Germinal center (tissue), 1 donor: ENCODE measurements at regions not wholly inside any gene's neighbourhood (a gene's known extent, or its start where the extent isn't known, plus 50 kb on each side); places are given as distances from the start of the nearest gene placed in this dataset.
A peak's percentile ranks its signal among the peaks of the same experiment; 100 is the strongest.

Experiments used
- DNase-seq: peaks from one replicate; pipeline ENCODE4 v3.0.0; 2012; ENCODE audit warnings: mixed read lengths, low spot score

DNA sequence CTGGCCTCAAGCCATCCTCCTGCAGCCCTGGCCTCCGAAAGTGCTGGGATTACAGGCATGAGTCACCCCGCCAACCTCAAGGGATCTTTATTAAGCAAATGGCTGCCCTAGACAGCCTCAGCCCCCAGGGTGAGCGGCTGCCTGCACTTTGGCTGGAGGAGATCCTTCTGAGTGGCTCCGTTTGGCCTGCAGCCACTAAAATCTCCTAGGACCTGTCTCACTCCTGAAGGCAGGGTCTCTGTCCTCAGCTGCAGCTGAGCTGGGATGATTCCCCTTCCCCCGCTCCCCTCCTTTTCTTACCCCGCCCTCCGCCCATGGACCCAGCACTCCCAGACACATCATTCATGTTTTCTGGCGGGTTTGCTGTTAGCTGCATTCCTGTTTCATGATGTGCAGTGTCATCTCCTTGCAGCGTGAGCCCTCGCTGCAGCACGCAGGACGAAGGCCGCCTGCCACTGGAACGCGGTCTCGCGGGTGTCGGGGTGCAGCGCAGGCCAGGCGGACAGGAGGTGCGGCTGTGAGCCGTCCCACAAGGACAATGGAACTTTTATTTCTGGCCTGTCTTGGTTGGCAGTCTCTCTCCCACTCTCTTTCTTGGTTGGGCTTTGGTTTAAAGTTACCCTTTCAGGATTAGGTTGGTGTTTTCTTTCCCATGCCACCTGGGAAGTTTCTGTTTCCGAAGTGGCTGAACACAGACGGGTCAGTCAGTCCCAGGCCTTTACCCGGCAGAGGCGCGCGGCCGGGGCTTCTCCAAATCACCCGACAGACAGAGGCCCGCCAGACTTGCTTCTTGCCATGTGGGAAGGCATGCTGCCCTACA lies 137.1 kb downstream of the FOXD1 start:
- DNase-seq: no peak

DNA sequence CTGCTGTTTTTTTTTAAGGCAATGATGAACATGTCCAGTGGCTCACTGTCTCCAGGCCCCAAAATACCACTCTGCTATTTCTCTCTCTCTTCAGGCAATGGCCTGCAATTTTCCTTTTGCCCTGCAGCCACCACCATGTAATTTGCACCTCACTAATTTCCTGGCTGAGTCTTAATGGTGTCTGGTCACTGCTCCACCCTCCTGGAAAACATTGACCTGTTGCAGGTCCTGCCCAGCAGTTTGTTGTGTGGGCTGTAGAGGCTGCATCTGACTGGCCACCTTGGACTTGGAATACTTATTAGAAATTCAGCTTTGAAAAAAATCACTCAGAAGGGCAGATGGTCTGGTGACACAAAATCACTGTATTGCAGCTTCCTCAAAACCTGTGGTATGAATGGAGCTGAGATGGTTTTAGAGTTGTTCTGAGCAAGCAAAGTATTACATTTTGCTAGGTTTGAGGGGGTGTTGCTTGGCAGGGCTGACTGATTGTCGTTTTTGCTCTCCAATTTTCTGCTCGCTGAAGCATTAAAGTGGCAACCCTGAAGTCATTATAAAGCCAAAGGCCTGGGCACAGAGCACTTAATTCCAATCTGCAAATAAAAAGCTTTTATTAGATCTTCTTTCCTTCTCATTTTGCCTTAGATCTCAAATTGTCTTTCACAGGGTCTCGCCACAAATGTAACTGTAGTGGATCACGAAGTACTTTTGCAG lies 134.8 kb downstream of the TMEM174 start:
- no peak for DNase-seq

- no peak for DNase-seq
Measured at GRCh38 chr5:73306741-73307275, 133.8 kb downstream of the TMEM174 start.

DNA sequence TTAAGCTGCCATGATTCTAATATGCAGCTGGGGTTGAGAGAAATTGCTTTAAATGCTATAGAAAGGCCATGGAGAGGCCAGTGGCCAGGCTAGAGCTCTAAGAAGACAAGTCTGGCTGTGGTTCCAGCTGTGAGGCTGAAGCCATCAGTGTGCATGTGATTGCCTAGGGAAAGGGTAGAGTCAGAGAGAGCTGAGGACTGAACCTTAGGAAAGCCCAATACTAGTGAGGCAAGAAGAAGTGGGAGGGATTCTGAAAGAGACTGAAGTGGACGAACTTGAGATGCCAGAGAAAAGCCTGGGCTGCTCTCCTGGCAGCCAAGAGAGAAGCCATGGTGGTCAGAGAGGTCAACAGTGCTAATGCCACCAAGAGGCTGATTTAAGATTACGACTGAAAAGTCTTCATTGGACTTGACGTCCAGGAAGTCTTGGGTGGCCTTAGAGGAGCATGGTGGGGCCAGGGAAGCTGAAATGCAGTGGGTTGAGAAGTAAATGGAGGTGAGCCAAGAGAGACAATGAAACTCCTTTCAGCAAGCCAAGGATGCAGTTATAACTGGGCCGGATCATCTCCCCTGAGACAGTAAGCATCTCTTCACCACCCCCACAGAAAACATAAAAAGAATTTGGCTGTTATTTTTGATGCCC lies 133.2 kb downstream of the TMEM174 start:
- DNase-seq: no peak

DNA sequence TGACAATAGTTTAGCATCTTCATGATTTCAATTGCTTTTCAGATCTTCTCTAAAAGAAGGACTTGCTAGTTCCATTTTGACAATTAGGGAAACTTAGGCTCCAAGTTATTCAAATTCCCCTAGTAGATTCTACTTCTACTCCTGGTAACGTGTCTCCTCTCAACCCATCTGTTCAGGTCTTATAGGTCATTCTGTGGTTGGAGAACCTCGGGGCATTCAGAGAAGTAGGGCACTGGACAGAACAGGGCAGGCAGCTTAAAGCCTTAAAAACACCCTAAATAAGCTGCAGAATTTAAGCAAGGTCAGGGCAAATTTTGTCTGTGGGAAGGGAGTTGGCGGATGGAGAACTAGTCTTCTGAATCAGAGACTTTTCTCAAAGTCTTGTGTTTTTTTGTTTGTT lies 132.4 kb downstream of the TMEM174 start:
- DNase-seq: no peak

DNA sequence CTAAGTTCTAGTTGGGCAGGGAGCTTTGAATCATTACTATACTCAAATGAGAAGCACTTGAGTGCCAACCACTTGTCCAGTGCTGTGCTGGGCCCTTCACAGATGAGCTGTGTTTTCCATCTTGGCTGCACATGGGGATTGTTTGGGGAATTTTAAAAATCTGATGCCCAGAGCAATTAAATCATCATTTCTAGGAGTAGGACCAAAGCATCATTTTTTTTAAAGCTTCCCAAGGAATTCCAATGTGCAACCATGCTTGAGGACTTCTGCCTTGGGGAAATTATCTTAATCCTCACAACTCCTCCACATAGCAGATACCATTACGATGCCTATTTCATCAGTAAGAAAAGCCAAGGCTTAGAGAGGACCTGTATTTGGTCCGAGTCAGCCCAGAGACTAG lies 131.4 kb downstream of the TMEM174 start:
- no peak for DNase-seq

GRCh38 chr5:73303148-73304079 lies 130.4 kb downstream of the TMEM174 start:
- DNase-seq: no peak

- no peak for DNase-seq
Measured at GRCh38 chr5:73302797-73303147, 129.8 kb downstream of the TMEM174 start.

- DNase-seq: no peak
Measured at GRCh38 chr5:73301208-73301901, 128.4 kb downstream of the TMEM174 start.

- DNase-seq: no peak
Measured at GRCh38 chr5:73300337-73301207, 127.6 kb downstream of the TMEM174 start.

GRCh38 chr5:73299665-73300336 lies 126.8 kb downstream of the TMEM174 start:
- DNase-seq: no peak

DNA sequence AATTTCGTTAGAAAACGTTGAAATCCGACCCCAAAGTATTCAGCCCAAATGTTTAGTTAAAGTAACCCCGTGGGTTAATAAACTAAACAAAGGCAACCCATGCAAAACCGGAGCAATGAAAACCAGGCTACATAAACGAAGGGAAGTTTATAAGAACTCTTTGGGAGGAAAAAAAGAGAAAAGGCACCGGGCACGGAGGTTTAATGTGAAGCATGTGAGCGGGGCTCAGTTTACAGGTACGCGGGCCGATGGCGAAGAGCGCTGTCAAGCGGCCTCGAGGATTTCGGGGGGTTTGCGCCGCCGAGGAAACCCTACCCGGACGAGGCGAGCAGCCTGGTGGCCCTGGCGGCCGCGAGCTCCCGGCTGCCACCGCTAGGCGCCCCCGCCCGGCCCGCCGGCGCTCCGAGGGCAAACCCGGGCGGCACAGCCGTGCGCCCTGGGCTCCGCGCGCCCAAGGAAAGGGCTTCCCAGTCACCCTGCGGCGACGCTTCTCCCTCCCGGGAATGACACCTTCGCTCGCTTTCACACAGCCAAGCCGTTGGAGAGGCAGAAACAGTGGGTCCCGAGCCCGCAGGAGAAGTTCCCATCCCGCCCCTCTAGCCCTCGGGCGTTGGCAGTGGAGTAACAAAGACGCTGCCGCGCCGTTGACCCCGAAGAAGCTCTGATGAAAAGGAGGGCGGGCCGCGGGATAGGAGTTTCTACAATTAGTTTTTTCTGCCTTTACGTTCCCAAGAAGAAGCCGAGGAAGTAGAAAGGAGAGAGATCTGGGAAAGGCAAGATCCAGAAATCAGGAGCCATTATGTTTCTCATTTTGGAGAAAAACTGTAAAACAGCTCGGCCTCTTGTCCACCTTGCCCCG lies 126.0 kb downstream of the TMEM174 start:
- DNase-seq: peak; percentile 38

GRCh38 chr5:73298251-73298771 lies 125.3 kb downstream of the TMEM174 start:
- DNase-seq: no peak

DNA sequence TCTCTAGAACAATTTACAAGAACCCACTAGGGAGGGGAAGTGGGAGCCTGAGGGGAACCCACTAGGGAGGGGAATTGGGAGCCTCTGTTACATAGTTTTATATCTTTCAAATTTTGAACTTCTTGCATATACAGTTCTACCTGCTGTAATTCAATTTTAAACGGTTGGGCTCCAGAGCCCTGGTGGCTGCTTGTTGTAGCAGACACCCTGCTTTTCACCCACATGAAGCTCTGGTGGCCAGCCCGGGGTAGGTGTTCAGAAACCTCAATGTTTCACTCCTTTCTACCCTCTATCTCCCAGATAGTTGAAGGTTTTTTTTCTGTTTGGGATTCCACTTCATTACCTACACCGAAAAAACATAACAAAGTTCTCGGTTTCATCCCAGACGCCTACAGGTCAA lies 124.4 kb downstream of the TMEM174 start:
- DNase-seq: no peak

- DNase-seq: no peak
Measured at GRCh38 chr5:73296772-73297171, 123.8 kb downstream of the TMEM174 start.

DNA sequence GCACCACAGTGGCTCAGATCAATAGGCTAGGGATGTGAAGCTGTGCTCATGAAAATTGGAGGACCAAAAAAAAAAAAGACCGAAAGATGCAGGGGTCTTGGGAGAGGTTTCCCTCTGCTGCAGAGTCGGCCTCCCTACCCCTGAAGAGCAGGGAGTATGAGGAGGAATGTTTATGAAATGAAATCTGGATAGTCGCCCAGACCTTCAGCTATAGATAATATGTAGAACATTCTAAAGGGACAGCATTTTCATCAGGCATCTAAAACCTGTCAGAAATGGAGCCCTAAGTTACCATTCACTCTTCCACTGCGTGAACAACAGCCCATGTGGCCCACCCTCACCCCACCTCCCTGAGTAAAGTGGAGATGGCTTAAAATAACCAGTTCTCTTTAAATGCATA lies 122.9 kb downstream of the TMEM174 start:
- DNase-seq: no peak

GRCh38 chr5:73295447-73295846 lies 122.5 kb downstream of the TMEM174 start:
- no peak for DNase-seq

- no peak for DNase-seq
Measured at GRCh38 chr5:73292816-73293459, 119.9 kb downstream of the TMEM174 start.
